ENCODE measurements at regions not wholly inside any gene's neighbourhood (a gene's known extent, or its start where the extent isn't known, plus 50 kb on each side); places are given as distances from the start of the nearest gene placed in this dataset.

DNA sequence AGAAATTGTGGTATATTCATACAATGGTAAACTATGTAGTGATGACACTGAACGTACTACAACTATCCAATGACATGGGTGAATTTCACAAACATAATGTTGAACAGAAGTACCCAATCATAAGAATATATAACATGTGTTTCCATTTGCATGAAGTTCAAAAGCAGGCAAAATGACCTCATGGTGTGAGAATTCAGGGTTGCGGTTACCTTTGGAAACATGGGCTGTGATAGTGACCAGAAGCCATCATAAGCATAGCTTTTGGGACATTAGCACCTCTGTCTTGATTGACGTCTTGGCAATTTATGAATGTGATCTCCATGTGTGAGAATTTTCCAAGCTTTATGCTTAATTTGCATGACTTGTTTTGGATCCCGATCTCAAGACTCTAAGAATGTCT lies 500.1 kb upstream of the JAG1 start:
- H3K9ac ChIP-seq (ENCODE audit: insufficient read depth, low read depth, low read length) = no peak overlapping the region
- 25% methylated on average over 4 of the region's 4 CpGs for WGBS (ENCODE audit: low lambda C conversion rate)
- H3K9me3 ChIP-seq (ENCODE audit: low read length) = no peaks in the 10 kb centered on the region
- TF ChIP-seq ASH2L (IDR thresholded peaks at IDR 0.05; ENCODE audit: insufficient read length, low read depth, low read length) (no peak), ATAD3A (CRISPR knock-in tag; IDR thresholded peaks at IDR 0.05) (no peak), RBAK (CRISPR knock-in tag; IDR thresholded peaks at IDR 0.05) (no peak)
- TF ChIP-seq, protein P1, sequence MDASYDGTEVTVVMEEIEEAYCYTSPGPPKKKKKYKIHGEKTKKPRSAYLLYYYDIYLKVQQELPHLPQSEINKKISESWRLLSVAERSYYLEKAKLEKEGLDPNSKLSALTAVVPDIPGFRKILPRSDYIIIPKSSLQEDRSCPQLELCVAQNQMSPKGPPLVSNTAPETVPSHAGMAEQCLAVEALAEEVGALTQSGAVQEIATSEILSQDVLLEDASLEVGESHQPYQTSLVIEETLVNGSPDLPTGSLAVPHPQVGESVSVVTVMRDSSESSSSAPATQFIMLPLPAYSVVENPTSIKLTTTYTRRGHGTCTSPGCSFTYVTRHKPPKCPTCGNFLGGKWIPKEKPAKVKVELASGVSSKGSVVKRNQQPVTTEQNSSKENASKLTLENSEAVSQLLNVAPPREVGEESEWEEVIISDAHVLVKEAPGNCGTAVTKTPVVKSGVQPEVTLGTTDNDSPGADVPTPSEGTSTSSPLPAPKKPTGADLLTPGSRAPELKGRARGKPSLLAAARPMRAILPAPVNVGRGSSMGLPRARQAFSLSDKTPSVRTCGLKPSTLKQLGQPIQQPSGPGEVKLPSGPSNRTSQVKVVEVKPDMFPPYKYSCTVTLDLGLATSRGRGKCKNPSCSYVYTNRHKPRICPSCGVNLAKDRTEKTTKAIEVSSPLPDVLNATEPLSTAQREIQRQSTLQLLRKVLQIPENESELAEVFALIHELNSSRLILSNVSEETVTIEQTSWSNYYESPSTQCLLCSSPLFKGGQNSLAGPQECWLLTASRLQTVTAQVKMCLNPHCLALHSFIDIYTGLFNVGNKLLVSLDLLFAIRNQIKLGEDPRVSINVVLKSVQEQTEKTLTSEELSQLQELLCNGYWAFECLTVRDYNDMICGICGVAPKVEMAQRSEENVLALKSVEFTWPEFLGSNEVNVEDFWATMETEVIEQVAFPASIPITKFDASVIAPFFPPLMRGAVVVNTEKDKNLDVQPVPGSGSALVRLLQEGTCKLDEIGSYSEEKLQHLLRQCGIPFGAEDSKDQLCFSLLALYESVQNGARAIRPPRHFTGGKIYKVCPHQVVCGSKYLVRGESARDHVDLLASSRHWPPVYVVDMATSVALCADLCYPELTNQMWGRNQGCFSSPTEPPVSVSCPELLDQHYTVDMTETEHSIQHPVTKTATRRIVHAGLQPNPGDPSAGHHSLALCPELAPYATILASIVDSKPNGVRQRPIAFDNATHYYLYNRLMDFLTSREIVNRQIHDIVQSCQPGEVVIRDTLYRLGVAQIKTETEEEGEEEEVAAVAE (CRISPR knock-in tag; IDR thresholded peaks at IDR 0.05; ENCODE audit: borderline replicate concordance) = no peak
- TF ChIP-seq, protein P2, sequence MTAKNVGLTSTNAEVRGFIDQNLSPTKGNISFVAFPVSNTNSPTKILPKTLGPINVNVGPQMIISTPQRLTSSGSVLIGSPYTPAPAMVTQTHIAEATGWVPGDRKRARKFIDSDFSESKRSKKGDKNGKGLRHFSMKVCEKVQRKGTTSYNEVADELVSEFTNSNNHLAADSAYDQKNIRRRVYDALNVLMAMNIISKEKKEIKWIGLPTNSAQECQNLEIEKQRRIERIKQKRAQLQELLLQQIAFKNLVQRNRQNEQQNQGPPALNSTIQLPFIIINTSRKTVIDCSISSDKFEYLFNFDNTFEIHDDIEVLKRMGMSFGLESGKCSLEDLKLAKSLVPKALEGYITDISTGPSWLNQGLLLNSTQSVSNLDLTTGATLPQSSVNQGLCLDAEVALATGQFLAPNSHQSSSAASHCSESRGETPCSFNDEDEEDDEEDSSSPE (CRISPR knock-in tag; IDR thresholded peaks at IDR 0.05) = no peak
- TF ChIP-seq, protein P3, sequence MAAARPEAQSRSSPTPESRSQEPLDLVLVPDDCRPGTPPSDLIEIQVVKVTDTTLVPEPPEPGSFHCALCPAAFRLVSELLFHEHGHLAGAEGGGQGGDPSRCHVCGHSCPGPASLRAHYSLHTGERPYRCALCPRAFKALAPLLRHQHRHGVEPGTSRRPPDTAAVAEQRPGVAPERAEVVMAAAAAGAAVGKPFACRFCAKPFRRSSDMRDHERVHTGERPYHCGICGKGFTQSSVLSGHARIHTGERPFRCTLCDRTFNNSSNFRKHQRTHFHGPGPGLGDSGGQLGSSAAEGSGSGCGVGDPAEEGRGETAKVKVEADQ (CRISPR knock-in tag; IDR thresholded peaks at IDR 0.05; ENCODE audit: borderline replicate concordance) = no peak
- FAIRE-seq (no peak), DNase-seq (ENCODE audit: low spot score) (no peak), ATAC-seq (no peak)
- BruUV-seq (replicated peaks) = no TSS peak
- ChIA-PET POLR2A (no interaction called here), CTCF (ENCODE audit: low intra/inter-chr PET ratio, low total read pairs) (no interaction called here)
- no peaks in the 10 kb centered on the region for H3K79me2 ChIP-seq (ENCODE audit: insufficient read depth, low read length)
- no peaks in the 10 kb centered on the region for H3K27me3 ChIP-seq (ENCODE audit: control insufficient read depth in 1 of 2, insufficient read depth in 2 of 2, low read length in 2 of 2)
- intact Hi-C loops (cut with micrococcal nuclease; ENCODE audit: unreplicated experiment) (no loop called here), in situ Hi-C loops (cut with HindIII; ENCODE audit: extremely low pct_ligation_motif_present, low pct_unique_long_range_greater_than_20kb) (no loop called here)
- no peak overlapping the region for H3K4me2 ChIP-seq (ENCODE audit: low read depth, low read length)
- H3K4me3 ChIP-seq (replicated peaks in 1 of 3; ENCODE audit: insufficient read depth in 1 of 3, low read depth in 2 of 3, low read length in 3 of 3) = no peak overlapping the region
- H3K36me3 ChIP-seq (replicated peaks in 1 of 2; ENCODE audit: control insufficient read depth in 1 of 2, insufficient read depth in 2 of 2, low read length in 2 of 2) = no peaks in the 10 kb centered on the region
- no peaks in the 10 kb centered on the region for H3K4me1 ChIP-seq (ENCODE audit: insufficient read depth, low read length)
- no peak overlapping the region for H3K27ac ChIP-seq (ENCODE audit: extremely low read length, insufficient read depth, low read length)
- no peak overlapping the region for H2AFZ ChIP-seq (ENCODE audit: low read length)
- H4K20me1 ChIP-seq (ENCODE audit: insufficient read depth, low read length) = no peaks in the 10 kb centered on the region
